SK-N-SH (cell line): ENCODE measurements at regions not wholly inside any gene's neighbourhood (a gene's known extent, or its start where the extent isn't known, plus 50 kb on each side); places are given as distances from the start of the nearest gene placed in this dataset.

ENCODE experiments used
- CTCF ChIA-PET: fragments of 300-600, 350-600 bp; formaldehyde crosslinking; extraction: SDS; loops from one replicate; lab custom pipeline; 2021; lab: Yijun Ruan, JAX
- POLR2A ChIA-PET: fragments of 350-600 bp; sonication (Branson Sonifier 250); formaldehyde crosslinking; extraction: SDS; loops from one replicate; lab custom pipeline; 2020; ENCODE audit warnings: antibody characterized with exemption, inconsistent platforms; lab: Yijun Ruan, JAX
- DNase-seq: peaks from one replicate; pipeline ENCODE4 v3.0.0; 2012
- H2AFZ ChIP-seq: fragments of 200-600 bp; sonication (generic); 2 replicates; pipeline ENCODE4 v1.8.1; 2016; ENCODE audit warnings: antibody characterized with exemption, mild to moderate bottlenecking, low read depth
- H3F3A ChIP-seq: fragments of 200-600 bp; sonication (generic); replicated peaks from 2 replicates; pipeline ENCODE3; 2016; ENCODE audit warnings: antibody characterized with exemption, mild to moderate bottlenecking; ENCODE audit not compliant: insufficient read depth
- H3K27ac ChIP-seq, 2 experiments: fragments of 200-500 bp in 1 of 2; fragments of 200-600 bp in 1 of 2; sonication (Bioruptor generic) in 1 of 2; sonication (generic), shearing (Covaris generic) in 1 of 2; 2 replicates each; pipeline versions ENCODE4 v1.5.1 to v1.6.1; 2014 to 2016; ENCODE audit warnings: low read depth in 2 of 2, inconsistent platforms in 1 of 2, low read length in 1 of 2, mild to moderate bottlenecking in 1 of 2, mixed read lengths in 1 of 2
- H3K27me3 ChIP-seq: fragments of 200-600 bp; sonication (generic), shearing (Covaris generic); 2 replicates; pipeline ENCODE4 v1.6.1; 2016; ENCODE audit warnings: mixed run types; ENCODE audit not compliant: insufficient read depth
- H3K36me3 ChIP-seq, 2 experiments: fragments of 200-500 bp in 1 of 2; fragments of 200-600 bp in 1 of 2; sonication (Bioruptor generic) in 1 of 2; sonication (generic) in 1 of 2; replicated peaks in 1 of 2; 2 replicates each; pipeline versions ENCODE3 to v1.5.1; 2014 to 2016; ENCODE audit warnings: low read length in 1 of 2, mild to moderate bottlenecking in 1 of 2; ENCODE audit not compliant: insufficient read depth in 2 of 2, control insufficient read depth in 1 of 2
- H3K4me1 ChIP-seq, 2 experiments: fragments of 200-500 bp in 1 of 2; fragments of 200-600 bp in 1 of 2; sonication (Bioruptor generic) in 1 of 2; sonication (generic), shearing (Covaris generic) in 1 of 2; 2 replicates each; pipeline versions ENCODE4 v1.5.1 to v1.6.1; 2014 to 2016; ENCODE audit warnings: low read depth in 1 of 2, low read length in 1 of 2, mixed run types in 1 of 2; ENCODE audit not compliant: insufficient read depth in 2 of 2, control insufficient read depth in 1 of 2
- H3K4me2 ChIP-seq: fragments of 200-600 bp; sonication (generic), shearing (Covaris generic); 2 replicates; pipeline ENCODE4 v1.6.1; 2017; ENCODE audit warnings: mixed run types
- H3K4me3 ChIP-seq, 2 experiments: fragments of 200-500 bp in 1 of 2; fragments of 200-600 bp in 1 of 2; sonication (Bioruptor generic) in 1 of 2; sonication (generic), shearing (Covaris generic) in 1 of 2; 2 replicates each; pipeline versions ENCODE4 v1.5.1 to v1.8.1; 2014 to 2016; ENCODE audit warnings: low read depth in 2 of 2, inconsistent platforms in 1 of 2, low read length in 1 of 2, mild to moderate bottlenecking in 1 of 2, mixed read lengths in 1 of 2, moderate library complexity in 1 of 2
- H3K79me2 ChIP-seq: fragments of 200-600 bp; sonication (generic); 2 replicates; pipeline ENCODE4 v1.8.1; 2017; ENCODE audit warnings: mild to moderate bottlenecking; ENCODE audit not compliant: insufficient read depth
- H3K9ac ChIP-seq: fragments of 200-600 bp; sonication (generic); 2 replicates; pipeline ENCODE4 v1.6.1; 2017; ENCODE audit warnings: mixed run types
- H3K9me2 ChIP-seq: fragments of 200-600 bp; sonication (generic); 2 replicates; pipeline ENCODE4 v1.6.1; 2017; ENCODE audit warnings: mixed run types
- H3K9me3 ChIP-seq: fragments of 200-600 bp; sonication (generic); 2 replicates; pipeline ENCODE4 v1.6.1; 2017; ENCODE audit warnings: mixed run types, mild to moderate bottlenecking, moderate library complexity
- H4K20me1 ChIP-seq: fragments of 200-600 bp; sonication (generic); 2 replicates; pipeline ENCODE4 v1.6.1; 2017; ENCODE audit warnings: mild to moderate bottlenecking, mixed run types; ENCODE audit not compliant: insufficient read depth
- CHD2 ChIP-seq: fragments of 150-350 bp; IDR thresholded peaks from 2 replicates; pipeline ENCODE4 v1.6.1; 2018; ENCODE audit warnings: low read length; ENCODE audit not compliant: partially characterized antibody
- EP300 ChIP-seq, 2 experiments: IDR thresholded peaks; 2 replicates each; pipeline versions ENCODE4 v1.4.0 to v1.6.1; 2012; ENCODE audit warnings: borderline replicate concordance in 1 of 2, low read depth in 1 of 2, low read length in 1 of 2
- EZH2phosphoT487 ChIP-seq: fragments of 200-600 bp; sonication (generic); IDR thresholded peaks from 2 replicates; pipeline ENCODE4 v1.6.1; 2017; ENCODE audit warnings: low read depth, mixed run types, mild to moderate bottlenecking, antibody characterized with exemption, moderate library complexity, borderline replicate concordance
- FOXJ3 ChIP-seq: sonication (generic); formaldehyde crosslinking; IDR thresholded peaks from 2 replicates; pipeline ENCODE4 v1.5.1; 2020; ENCODE audit warnings: mild to moderate bottlenecking, missing genetic modification reagents
- FOXM1 ChIP-seq: IDR thresholded peaks from 2 replicates; pipeline ENCODE4 v1.4.0; 2012; ENCODE audit warnings: low read depth, mild to moderate bottlenecking
- IRF3 ChIP-seq: fragments of 150-350 bp; IDR thresholded peaks from 2 replicates; pipeline ENCODE4 v1.6.1; 2016; ENCODE audit warnings: mild to moderate bottlenecking, low read depth, low read length
- JUND ChIP-seq: IDR thresholded peaks from 2 replicates; pipeline ENCODE4 v1.4.0; 2012
- MEF2A ChIP-seq: IDR thresholded peaks from 2 replicates; pipeline ENCODE4 v1.4.0; 2012; ENCODE audit warnings: low read depth, borderline replicate concordance
- PBX3 ChIP-seq: IDR thresholded peaks from 2 replicates; pipeline ENCODE4; 2012
- SIN3A ChIP-seq: IDR thresholded peaks from 2 replicates; pipeline ENCODE4 v1.6.1; 2012; ENCODE audit warnings: low read depth, mild to moderate bottlenecking, low read length, moderate library complexity, borderline replicate concordance
- SMC3 ChIP-seq: IDR thresholded peaks from 2 replicates; pipeline ENCODE4 v1.6.1; 2012; ENCODE audit warnings: low read depth, low read length, improper control_type of control experiment
- TAF1 ChIP-seq: IDR thresholded peaks from 2 replicates; pipeline ENCODE4 v1.6.1; 2012; ENCODE audit warnings: low read depth, mild to moderate bottlenecking, low read length, moderate library complexity, borderline replicate concordance
- TCF12 ChIP-seq: IDR thresholded peaks from 2 replicates; pipeline ENCODE4 v1.4.0; 2012
- USF2 ChIP-seq: fragments of 150-350 bp; IDR thresholded peaks from 2 replicates; pipeline ENCODE4 v1.6.1; 2017; ENCODE audit warnings: antibody characterized with exemption, low read length, low read depth, borderline replicate concordance
- YY1 ChIP-seq: IDR thresholded peaks from 2 replicates; pipeline ENCODE4 v1.4.0; 2012; ENCODE audit warnings: low read depth, mild to moderate bottlenecking
- ZBTB33 ChIP-seq: IDR thresholded peaks from 2 replicates; pipeline ENCODE4 v1.4.0; 2012; ENCODE audit warnings: low read depth, borderline replicate concordance
- WGBS: methylation state at CpG from one replicate; pipeline ENCODE4 v1.1.6; 2017; ENCODE audit warnings: low lambda C conversion rate; 5-methylcytosine and 5-hydroxymethylcytosine counted together
- TF ChIP-seq, protein P1 (sequence below): IDR thresholded peaks from 2 replicates; pipeline ENCODE4 v1.4.0; 2012; ENCODE audit warnings: low read depth
- TF ChIP-seq, protein P2 (sequence below): IDR thresholded peaks from 2 replicates; pipeline ENCODE4 v1.6.1; 2012; ENCODE audit warnings: mild to moderate bottlenecking, low read depth, low read length, moderate library complexity

DNA sequence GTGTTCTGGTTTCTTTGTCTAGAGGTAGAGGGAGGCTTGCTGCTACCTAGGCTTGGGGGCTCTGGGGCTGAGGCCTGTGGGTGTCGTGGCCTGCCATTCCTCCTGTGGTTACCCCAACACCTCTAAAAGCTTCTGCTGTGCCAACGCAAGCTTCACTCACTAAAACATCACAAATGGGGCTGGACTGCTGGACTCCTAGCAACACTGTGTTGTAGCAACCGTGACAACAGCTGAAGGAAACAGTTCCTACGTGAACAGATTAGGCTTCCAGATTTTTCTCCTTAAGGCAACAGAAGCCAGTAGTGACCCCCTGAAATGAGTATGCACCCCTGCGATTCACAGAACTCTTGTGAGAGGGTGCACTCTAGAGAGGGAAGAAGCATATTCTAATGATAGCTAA is 138.3 kb upstream of the TEX13D start (continued):
- TF ChIP-seq PBX3 (no peak), SMC3 (no peak), FOXJ3 (CRISPR knock-in tag) (no peak), TCF12 (no peak), EZH2phosphoT487 (no peak), JUND (no peak)
- TF ChIP-seq, protein P1, sequence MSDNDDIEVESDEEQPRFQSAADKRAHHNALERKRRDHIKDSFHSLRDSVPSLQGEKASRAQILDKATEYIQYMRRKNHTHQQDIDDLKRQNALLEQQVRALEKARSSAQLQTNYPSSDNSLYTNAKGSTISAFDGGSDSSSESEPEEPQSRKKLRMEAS = no peak

DNA sequence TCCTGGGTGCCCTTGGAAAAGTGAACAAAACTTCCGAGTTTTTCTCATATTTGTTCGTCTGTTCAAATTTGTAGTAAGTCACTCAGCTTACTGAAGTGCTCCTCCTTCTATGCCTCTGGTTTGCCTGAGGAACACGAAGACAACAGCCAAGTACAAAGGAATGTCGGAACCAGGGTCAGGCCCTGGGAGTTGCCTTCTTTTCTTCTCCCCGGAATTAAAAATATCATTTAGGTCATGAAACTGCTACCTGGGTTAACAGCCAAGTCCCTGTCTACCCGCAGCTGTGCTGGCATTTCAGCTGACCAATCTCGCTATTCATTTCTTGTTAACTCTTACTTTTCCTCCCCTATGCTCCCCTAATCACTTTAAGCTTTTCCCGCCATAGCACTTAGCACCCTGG is 137.6 kb upstream of the TEX13D start:
- no peak for DNase-seq
- Histone ChIP-seq H3K4me2 (no peak overlapping the region), H3K4me3 (no peak overlapping the region), H3F3A (no peaks in the 10 kb centered on the region), H3K9me2 (no peaks in the 10 kb centered on the region), H3K9ac (no peak overlapping the region)
- CTCF ChIA-PET = no interaction called here
- WGBS = 40% methylated on average over 8 of the region's 8 CpGs
- TF ChIP-seq, protein P2, sequence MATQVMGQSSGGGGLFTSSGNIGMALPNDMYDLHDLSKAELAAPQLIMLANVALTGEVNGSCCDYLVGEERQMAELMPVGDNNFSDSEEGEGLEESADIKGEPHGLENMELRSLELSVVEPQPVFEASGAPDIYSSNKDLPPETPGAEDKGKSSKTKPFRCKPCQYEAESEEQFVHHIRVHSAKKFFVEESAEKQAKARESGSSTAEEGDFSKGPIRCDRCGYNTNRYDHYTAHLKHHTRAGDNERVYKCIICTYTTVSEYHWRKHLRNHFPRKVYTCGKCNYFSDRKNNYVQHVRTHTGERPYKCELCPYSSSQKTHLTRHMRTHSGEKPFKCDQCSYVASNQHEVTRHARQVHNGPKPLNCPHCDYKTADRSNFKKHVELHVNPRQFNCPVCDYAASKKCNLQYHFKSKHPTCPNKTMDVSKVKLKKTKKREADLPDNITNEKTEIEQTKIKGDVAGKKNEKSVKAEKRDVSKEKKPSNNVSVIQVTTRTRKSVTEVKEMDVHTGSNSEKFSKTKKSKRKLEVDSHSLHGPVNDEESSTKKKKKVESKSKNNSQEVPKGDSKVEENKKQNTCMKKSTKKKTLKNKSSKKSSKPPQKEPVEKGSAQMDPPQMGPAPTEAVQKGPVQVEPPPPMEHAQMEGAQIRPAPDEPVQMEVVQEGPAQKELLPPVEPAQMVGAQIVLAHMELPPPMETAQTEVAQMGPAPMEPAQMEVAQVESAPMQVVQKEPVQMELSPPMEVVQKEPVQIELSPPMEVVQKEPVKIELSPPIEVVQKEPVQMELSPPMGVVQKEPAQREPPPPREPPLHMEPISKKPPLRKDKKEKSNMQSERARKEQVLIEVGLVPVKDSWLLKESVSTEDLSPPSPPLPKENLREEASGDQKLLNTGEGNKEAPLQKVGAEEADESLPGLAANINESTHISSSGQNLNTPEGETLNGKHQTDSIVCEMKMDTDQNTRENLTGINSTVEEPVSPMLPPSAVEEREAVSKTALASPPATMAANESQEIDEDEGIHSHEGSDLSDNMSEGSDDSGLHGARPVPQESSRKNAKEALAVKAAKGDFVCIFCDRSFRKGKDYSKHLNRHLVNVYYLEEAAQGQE = no peak
- TF ChIP-seq SIN3A (no peak), FOXM1 (no peak), USF2 (no peak), YY1 (no peak), MEF2A (no peak), TAF1 (no peak), TCF12 (no peak), ZBTB33 (no peak), CHD2 (no peak), IRF3 (no peak), PBX3 (no peak), EP300 (IDR thresholded peaks at IDR 0.05; ENCODE audit: borderline replicate concordance in 1 of 2, low read depth in 1 of 2, low read length in 1 of 2) (no peak)
- TF ChIP-seq, protein P1 = no peak
- TF ChIP-seq, all 33 proteins: peak for 0
- POLR2A ChIA-PET = no interaction called here
- Histone ChIP-seq H3K79me2 (no peaks in the 10 kb centered on the region), H3K27ac (no peak overlapping the region), H2AFZ (no peak overlapping the region), H3K9me3 (no peaks in the 10 kb centered on the region), H4K20me1 (no peaks in the 10 kb centered on the region), H3K36me3 (no peaks in the 10 kb centered on the region), H3K4me1 (no peaks in the 10 kb centered on the region), H3K27me3 (no peaks in the 10 kb centered on the region; the same call in 1 of the 2 replicates)
